HL-60 (cell line): ENCODE measurements at regions not wholly inside any gene's neighbourhood (a gene's known extent, or its start where the extent isn't known, plus 50 kb on each side); places are given as distances from the start of the nearest gene placed in this dataset.

Experiments
- DNase-seq, 2 experiments: peaks; one replicate each; pipeline ENCODE4 v3.0.0-alpha.2; 2010 to 2020; ENCODE audit warnings: low read depth in 1 of 2, low spot score in 1 of 2
- H3K27ac ChIP-seq: fragments of 250-450 bp; sonication (Bioruptor Pico); replicated peaks from 2 replicates; pipeline ENCODE4 v1.5.1; 2020; ENCODE audit warnings: mild to moderate bottlenecking, moderate library complexity
- H3K27me3 ChIP-seq: fragments of 250-450 bp; sonication (Bioruptor Pico); 2 replicates; pipeline ENCODE4 v1.5.1; 2021; ENCODE audit warnings: mild to moderate bottlenecking, moderate library complexity; ENCODE audit not compliant: insufficient read depth, poor library complexity, severe bottlenecking
- H3K4me3 ChIP-seq: replicated peaks from 2 replicates; pipeline ENCODE4 v1.5.1; 2011; ENCODE audit warnings: mild to moderate bottlenecking, control low read depth, low read length; ENCODE audit not compliant: insufficient read depth
- CTCF ChIP-seq: IDR thresholded peaks from one replicate; pipeline ENCODE4 v1.5.1; 2011; ENCODE audit warnings: low read length, control low read depth, inconsistent platforms; ENCODE audit not compliant: insufficient read depth
- GABPA ChIP-seq: IDR thresholded peaks from 2 replicates; pipeline ENCODE4 v1.6.1; 2012; ENCODE audit warnings: low read depth
- POLR2AphosphoS5 ChIP-seq: IDR thresholded peaks from 2 replicates; pipeline ENCODE4 v1.6.1; 2012; ENCODE audit warnings: low read depth
- REST ChIP-seq: IDR thresholded peaks from 2 replicates; pipeline ENCODE4 v1.6.1; 2012; ENCODE audit warnings: low read depth; ENCODE audit not compliant: insufficient replicate concordance
- SPI1 ChIP-seq: IDR thresholded peaks from 2 replicates; pipeline ENCODE4 v1.6.1; 2012; ENCODE audit warnings: low read depth, mild to moderate bottlenecking, borderline replicate concordance

- no peak overlapping the region for H3K4me3 ChIP-seq
- TF ChIP-seq CTCF (no peak), POLR2AphosphoS5 (no peak), REST (no peak), GABPA (no peak)
- no peak overlapping the region for H3K27ac ChIP-seq
- no peak for DNase-seq
- H3K27me3 ChIP-seq: no peaks in the 10 kb centered on the region
Measured at GRCh38 chr3:21825684-21826083, 74.7 kb upstream of the ZNF385D start.

GRCh38 chr3:21826416-21826815, 75.4 kb upstream of the ZNF385D start:
- Histone ChIP-seq H3K4me3 (no peak overlapping the region), H3K27me3 (no peaks in the 10 kb centered on the region), H3K27ac (no peak overlapping the region)
- no peak for DNase-seq
- TF ChIP-seq SPI1 (no peak), REST (no peak), GABPA (no peak), CTCF (no peak), POLR2AphosphoS5 (no peak)

- Histone ChIP-seq H3K27me3 (no peaks in the 10 kb centered on the region), H3K4me3 (no peak overlapping the region), H3K27ac (no peak overlapping the region)
- TF ChIP-seq CTCF (no peak), GABPA (no peak), REST (no peak), SPI1 (no peak), POLR2AphosphoS5 (no peak)
- no peak for DNase-seq
Measured at GRCh38 chr3:21830541-21830940, 79.5 kb upstream of the ZNF385D start.
